NCI-H2107 (cell line): ENCODE measurements at regions not wholly inside any gene's neighbourhood (a gene's known extent, or its start where the extent isn't known, plus 50 kb on each side); places are given as distances from the start of the nearest gene placed in this dataset.

Experiments
- DNase-seq: peaks from one replicate; lab custom pipeline; 2025; lab: John Stamatoyannopoulos, UW

DNA sequence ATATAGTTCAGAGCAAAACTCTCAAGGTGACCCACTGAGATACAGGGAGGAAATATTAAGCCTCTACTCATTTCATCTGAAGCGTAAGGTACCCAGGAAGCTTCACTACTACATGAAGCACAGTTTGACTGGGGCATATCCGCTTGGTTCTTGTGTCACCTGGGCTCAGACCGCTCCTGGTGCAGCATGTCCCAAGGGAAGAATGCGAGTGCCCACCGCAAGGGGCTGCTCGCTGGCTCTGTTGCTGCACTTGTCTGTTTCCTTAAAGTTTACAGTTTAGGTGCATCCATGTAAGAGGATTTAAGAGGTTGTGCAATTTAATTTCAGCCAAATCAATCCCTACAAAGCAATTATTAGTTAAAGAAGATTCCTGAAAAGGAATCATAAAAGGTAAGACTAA lies 507.8 kb downstream of the FBXO15 start:
- DNase-seq: no peak

DNA sequence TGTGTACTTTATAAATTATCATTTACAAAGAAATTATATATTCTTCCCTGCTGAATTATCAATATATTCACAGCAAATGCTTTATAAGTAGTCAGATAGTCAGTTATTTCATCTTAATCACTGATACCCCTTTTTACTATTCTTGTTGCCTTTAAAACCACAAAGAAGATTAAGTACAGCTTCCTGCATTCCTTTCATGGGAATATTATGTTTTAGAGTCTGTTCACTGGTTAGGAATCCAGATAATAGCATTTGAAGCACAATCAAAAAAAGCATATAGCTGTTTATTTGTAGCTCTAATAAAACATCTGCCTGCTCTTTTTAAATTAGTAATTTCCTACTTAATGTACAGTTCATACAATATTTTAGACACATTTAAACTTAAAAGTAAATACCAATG lies 508.9 kb downstream of the FBXO15 start:
- DNase-seq: no peak

DNA sequence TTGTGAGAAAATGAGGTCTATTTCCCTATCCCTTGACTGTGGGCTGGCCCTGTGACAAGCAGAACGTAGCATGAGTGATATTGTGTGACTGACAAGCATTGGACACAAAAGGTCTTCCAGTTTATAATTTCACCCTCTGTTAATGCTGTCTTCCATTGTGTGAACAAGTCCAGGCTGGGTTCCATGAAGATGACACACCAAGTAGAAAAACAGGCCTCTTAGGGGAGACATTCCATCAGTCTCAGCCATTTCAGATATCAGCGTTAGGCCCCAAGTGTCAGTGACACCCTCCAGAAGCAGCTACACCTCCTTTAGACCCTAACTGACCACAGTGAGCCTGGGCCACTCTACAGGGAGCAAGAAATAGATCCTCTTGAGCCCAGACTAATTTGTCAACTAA lies 511.3 kb downstream of the FBXO15 start:
- DNase-seq: no peak

DNA sequence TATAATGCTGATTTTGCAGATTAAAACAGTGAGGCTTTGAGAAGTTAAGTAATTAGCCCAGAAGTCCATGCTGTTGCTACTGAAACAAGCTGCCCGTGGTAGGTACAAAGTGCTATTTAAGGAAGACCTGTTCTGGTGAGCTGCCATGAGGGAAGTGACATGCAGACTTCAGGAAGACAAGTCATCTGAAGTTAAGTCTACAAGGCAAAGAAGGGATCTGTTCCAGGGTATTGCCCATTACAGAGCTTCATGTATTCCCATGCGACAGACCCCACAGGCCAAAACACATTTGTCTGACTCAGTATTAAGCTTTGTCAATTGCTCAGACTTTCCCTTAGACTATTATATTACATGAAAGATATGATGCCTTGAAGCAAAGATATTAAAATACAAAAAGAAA lies 520.8 kb downstream of the FBXO15 start:
- no peak for DNase-seq

DNA sequence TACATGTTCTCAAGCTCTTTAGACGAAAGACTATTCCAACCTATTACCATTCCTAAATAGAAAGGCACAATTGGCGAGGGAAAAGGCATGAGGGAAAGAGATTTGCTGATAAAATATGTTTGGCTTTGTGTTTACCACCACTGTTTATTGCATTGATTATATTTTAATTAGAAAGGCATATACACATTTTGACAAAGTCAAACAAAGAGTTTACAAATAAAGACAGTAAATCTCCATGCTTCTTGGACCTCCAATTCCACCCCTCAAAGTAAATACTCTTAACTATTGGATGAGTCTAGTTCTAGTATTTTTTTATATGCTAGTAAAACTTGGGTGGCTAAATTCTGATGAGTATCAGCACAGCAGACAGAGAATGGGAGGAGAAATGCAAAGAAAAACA lies 521.4 kb downstream of the FBXO15 start:
- no peak for DNase-seq

DNA sequence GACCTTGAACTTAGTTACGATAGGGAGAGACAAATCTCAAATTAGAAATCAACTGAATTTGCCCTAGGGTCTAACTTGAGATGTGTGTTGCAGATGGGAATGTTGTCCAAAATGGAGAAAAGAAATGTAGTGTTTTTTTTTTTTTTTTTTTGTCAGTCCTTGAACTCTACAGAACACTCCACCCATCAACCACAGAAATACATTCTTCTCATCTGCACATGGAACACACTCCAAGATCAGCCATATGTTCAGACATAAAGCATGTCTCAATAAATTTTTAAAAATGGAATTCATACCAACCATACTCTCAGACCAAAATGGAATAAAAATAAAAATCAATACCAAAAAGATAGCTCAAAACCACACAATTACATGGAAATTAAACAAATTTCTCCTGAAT lies 526.5 kb downstream of the FBXO15 start:
- no peak for DNase-seq

DNA sequence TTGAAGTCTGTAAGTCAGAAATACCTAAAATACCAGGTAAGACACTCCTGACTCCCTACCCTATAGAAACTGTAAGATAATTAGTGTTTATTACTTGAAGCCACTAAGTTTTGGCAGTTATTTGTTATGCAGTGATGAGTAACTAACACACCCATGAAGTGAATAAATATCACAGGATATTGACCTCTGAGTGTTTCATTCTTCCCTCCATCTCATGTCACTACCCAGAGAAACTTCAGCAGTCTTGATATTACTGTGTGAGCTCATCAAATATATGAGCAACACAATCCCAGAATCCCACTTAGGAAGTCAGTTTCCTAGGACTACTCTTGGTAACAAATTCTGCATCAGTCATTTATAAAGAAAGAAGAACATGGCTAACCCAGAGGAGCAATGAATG lies 529.7 kb downstream of the FBXO15 start:
- DNase-seq: no peak

DNA sequence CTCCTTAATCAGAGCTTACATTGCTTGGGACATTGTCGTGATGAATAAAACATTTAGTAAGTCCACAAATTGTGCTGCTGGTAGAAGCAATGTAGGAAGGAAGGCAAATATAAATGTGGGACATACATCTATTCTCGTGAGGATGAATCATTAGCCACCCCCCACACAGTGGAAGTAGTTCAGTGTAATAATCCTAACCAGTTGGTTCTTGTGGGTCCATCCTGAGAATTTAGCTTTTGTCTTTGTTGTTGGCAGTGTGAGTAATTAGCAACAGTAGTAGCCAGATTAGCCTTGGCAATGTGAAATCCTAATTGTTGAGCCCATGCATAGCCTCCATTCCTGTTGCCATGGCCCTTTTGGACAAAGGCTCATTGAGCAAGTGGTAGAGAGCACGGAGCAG lies 532.1 kb downstream of the FBXO15 start:
- no peak for DNase-seq

DNA sequence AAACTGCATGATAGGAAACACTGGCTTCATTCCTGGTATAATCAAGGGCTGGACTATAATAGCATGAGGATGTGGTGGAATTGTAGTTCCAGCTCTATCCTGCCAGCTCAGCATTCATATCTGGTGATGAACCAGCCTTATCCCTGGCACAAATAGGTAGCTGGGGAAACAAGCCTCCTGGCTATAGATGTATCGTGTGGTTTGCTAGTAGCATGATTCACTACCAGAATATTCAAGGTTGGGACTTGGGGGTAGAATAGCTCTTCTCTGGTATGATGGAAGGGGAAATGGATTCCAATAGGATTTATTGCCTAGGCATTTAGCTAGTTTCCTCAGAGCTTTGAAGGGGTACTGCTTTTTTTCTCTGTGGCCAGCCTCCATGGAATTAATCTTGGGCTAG lies 532.8 kb downstream of the FBXO15 start:
- no peak for DNase-seq

DNA sequence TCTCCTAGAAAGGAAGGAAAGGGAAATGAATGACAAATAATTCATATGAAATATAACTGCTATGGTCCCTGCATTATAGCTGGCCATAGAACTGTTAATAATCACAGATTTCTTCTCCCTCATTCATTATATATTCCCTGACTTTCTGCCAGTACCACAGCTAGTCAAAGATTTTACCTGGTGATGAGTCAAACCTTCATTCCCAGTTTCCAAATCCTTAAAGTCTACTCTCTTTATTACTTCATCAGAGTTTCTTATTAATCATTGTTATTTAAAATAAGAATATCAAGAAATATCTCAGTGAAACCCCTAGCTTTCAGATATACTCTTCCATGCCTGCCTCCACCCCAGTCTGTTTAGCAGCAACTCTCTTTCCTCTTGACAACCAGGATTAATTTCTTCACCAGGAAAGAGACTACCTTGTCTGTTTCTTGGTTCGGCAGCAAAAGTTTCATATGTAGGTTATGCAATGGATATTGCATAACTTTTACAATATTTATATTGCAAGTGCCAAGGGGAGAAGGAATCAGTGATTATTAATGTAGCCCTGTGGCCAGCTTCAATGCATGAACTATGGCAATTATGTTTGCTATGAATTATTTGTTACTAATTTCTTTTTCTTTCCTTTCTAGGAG lies 533.8 kb downstream of the FBXO15 start:
- no peak for DNase-seq

DNA sequence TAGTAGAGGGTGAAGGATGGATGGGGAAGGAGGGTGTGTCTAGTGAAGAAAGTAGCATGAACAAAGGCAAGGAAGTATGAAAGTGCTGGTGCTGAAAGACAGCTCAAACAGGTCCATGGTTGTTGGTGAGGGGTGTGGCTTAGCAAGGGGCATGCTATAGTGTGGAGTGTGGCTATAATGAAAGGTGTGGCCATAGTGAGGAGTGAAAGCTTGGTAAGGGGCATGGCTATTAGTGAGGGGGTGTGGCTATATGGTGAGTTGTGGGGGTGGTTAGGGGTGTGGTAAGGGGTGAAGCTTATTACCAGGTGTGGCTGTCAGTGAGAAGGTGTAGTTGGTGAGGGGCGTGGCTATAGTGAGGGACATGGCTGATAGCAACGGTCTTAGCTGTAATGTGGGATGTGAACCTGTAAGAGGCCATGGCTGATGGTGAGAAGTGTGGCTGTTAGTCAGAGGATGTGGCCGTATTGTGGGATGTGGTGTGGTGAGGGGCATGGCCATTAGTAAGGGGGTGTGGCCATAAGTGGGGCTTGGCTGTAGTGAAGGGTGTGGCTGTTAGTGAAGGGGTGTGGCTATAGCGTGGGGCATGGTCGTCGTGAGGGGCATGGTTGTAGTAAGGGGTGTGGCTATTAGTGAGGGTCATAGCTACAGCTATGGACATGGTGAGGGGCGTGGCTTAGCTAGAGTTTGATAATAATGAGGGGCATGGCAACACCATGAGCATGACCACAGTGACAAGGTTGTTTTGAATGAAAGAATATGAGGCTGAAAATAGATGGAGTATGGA lies 549.6 kb downstream of the FBXO15 start:
- no peak for DNase-seq

DNA sequence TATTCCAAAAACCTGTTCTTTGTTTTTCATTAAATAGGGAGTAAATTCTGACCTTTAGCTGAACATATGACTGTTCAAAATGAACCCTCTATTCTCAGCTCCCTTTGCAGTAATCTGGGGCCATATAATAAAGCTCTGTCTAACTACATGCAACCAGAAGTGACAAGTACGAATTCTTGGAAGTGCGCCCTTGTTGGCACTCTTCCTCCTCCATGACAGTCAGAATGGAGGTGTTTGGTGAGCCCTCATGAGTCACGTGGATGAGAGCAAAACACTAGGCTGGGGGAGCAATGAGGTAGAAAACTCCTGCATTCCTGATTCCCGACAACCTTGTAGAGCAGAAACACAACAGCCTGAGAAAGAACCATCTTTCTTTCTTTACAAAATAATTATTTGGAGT lies 552.9 kb downstream of the FBXO15 start:
- DNase-seq: no peak

DNA sequence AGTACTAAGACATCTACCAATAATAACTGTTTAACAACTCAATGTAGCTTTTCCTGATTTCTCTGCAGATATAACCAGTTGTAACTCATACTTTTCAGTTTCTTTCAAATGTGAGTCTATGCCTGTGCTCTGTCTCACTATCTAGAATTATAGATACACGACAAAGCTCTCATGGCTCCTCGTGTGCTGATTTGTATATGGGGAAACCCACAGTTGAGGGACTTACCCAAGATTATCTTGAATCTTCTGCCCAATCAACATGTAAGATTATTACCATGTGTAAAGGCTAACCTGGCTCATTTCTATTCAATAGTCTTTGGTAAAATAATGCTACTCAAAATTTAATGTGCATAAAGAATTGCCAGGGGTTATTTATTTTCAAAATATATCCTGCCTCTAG lies 554.4 kb downstream of the FBXO15 start:
- DNase-seq: no peak

DNA sequence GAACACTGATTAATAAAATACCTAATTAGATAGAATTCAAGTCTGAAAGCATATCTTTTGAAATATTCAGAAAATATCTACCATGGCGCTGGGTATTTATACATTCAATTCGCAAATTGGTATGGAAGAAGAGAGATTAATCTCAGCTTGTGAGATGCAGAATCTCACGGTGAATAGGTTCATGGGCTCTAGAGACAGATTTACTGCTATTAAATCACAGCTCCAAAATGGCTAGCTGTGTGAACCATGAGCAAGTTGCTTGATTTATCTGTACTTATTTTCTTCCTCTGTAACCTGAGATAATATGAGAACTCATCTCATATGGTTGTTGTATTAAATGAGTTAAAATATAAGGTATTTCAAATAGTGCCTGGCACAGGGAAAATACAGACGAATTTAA lies 556.7 kb downstream of the FBXO15 start:
- no peak for DNase-seq

DNA sequence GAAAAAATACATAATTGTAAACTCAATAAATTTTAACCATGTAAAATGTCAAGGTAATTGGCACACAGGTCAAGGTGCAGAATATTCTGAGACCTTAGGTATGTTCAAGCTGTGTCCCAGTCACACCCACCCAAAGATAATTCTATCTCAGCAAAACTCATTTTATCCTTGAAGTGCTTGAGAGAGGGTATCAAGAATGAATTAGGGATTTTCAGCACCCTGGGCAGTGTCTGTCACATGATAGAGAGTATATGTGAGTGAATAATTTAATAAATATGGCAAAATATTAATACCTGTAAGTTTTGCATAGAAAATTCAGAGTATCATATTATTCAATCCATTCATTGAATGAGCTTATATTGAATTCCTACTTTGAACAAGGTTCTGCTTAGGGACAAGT lies 567.9 kb downstream of the FBXO15 start:
- DNase-seq: no peak

DNA sequence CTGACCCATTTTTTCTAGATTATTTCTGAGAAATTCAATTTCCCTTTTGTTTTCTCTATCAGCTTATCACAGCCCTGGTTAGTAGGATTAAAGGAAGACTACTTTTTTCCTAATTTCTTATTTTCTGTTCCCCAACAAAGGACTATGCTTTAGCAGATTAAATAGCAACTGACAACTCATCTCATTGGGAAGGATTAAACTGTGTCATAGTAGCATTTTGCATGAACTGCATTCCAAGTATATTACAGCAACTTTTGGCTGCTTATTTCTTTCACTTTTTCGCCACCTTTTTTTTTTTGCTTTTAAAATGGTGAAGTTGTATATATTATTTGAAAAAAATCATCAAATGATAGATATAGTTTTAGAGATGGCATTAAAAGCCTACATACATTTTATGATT lies 570.3 kb downstream of the FBXO15 start:
- DNase-seq: no peak

DNA sequence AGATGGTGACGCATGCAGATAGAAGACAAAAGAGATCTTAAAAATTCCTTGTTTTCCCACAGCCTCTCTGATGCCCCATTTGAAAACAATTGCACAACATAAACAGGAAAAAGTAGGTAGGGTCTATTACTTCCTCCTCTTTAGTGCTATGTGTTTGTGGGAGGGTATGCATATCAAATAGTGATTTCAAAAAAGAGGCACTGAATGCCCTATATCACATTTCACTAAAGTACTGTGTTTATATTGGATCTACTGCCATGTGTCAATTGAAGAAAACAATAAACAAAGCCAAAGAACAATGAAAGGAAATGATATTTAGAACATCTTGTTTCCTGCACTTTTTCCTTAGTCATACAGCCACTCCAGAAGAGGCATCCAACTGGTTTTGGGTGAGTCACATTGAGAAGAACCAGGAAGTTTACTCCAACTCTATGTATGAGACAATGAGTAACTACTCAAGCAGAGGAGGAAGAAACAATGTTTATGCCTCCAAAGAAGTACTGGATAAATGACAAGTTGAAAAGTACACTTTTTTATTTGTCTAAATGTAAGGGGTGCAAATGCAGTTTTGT lies 583.6 kb downstream of the FBXO15 start:
- no peak for DNase-seq

DNA sequence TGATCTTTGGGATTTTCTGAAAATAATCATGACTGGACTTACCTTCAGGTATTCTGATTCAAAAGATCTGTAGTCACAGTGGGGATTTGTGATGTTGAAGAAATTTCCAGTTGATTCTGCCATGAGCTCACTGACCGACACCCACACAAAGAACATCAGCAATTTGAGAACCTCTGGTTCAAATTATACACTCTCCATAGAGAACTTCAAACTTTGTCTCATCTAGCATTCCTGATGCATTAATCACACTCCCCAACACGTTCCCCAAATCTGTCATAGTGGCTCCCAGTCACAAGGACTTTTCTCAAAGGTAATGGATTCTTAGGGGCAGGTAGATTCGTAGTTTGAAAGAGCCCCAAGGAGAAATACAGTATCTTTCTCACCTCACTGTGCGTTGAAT lies 584.3 kb downstream of the FBXO15 start:
- no peak for DNase-seq

DNA sequence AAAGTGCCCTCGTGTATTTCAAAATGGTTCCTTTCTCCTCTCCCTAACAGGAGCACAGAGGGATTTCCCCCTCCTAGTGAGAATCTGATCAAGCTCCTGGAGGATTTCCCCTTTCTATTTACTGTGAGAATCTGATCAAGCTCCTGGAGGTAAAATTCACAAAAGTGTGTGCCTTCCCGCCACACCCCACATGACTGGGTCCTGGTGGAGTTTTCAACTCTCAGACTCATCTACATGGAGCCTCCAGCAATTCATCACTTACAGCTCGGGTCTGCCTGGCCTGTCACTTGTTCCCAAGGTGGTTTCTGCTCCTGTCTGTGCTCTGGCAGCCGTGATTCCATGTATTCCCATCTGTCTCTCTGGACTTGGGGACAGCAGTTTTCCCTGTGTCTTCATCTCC lies 590.7 kb downstream of the FBXO15 start:
- DNase-seq: no peak

DNA sequence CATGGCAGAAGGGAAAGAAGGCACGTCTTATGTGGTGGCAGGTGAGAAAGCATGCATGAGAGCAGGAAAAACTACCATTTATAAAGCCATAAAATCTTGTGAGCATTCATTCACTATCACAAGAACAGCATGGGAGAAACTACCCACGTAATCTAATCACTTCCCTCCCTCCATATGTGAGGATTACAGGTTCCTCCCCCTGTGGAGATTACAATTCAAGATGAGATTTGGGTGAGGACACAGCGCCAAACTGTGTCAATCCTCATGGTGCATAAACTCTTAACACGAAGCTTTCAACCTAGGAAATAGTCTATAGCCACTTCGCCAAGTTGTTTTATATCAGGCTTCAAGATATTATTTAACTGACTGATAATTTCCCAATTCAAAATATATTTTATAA lies 595.5 kb downstream of the FBXO15 start:
- DNase-seq: no peak

DNA sequence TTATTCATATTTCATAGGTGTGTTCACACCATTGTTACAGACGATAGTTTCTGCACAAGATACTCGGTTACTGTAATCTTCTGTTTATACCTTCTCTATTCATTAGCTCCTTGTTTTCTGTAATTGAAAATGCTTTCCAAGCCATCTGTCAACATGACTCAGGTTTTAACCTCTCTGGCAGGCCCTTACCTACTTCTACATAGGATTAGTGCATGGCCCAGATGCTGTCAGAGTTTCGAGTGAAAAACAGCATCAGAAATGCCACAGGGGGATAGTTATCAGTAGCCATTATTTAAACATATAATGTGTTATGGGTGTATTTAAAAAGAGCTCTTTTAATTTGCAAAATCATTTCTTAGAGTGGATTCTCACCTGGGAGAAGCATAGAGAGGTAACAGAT lies 596.4 kb downstream of the FBXO15 start:
- DNase-seq: no peak

DNA sequence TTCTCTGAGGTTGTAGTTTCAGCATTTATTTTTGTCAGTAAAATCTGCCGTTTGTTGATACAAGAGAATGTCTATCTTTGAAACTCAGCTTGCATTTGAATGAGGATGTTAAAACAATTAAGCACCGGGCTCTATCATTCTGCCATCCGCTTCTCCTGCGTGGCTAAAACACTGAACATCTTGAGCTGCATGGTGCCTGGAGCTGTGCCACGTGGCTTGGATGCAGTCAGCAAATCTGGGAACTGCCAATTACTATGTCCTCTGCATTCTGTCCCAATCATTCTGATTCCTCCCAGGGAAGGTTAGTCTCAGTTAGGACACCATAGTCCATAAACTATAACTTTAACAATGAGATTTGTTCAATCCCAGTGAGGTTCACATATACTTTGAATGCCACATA lies 598.4 kb downstream of the FBXO15 start:
- DNase-seq: no peak

DNA sequence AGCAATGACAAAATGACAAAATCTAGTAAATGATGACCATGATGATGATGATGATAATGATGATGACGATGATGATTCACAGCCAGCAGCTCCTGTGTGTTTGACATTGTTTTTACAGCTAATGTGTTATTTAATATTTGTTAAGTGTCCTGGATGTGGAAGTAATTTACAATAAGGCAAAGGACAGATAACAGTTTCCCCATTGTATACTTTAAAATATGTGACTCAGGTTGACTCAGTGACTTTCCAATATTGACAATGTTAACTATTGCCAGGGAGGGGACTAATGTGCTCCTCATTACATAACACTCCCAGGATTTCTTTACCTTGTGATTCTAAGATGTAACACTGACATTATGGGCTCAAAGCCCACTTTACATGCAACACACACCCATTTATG lies 602.2 kb downstream of the FBXO15 start:
- DNase-seq: no peak

DNA sequence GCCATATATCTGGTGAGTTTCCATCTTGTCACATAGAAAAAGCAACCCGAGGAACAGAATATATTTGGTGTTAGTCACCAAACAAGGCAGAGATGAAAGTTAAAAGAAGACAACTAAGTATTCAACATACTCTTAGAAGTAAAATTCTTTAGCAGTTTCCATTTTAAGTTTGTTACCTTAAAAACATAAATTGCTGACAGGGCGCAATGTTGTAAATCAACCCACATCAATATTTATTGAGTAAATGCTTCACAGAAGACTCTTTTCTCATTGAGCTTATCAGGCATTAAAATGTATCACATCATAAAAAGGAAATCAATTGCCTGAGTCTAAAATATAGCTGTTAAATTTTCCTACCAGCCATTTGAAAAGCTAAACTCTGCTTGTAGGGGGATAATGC lies 603.0 kb downstream of the FBXO15 start:
- DNase-seq: no peak
